ENCODE measurements at regions not wholly inside any gene's neighbourhood (a gene's known extent, or its start where the extent isn't known, plus 50 kb on each side); places are given as distances from the start of the nearest gene placed in this dataset.
"Not testable (repeated sequence)": the region's sequence is repeated elsewhere in the genome, so short reads cannot be mapped to it uniquely, and the experiment has no call there.

- no peak for TF ChIP-seq EGR1 (IDR thresholded peaks at IDR 0.05; ENCODE audit: low read depth in 2 of 2)
- no peak for TF ChIP-seq HNF4G (IDR thresholded peaks at IDR 0.05)
- TF ChIP-seq SP1 (IDR thresholded peaks at IDR 0.05) = no peak
- no peak for TF ChIP-seq HNF4A (conservative IDR thresholded peaks at IDR 0.05)
These were observed 116.2 kb downstream of the ADCYAP1 start (continued) for GRCh38 chr18:1020731-1021344.

DNA sequence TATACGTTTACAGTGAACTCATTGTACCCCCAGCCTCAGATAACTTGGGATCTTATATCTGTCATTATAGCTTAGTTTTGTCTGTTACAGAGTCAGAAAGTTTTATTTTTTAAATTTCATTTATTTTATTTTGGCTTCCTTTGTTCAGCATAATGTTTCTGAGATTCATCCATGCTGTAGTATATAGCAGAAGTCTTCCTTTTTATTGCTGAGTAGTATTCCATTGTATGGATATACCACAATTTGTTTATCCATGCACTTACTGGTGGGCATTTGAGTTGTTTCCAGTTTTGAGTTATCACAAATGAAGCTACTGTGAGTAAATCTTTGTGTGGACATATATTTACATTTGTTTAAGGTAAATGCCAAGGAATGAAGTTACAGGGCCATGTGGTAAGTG, 122.3 kb downstream of the ADCYAP1 start:
- Histone ChIP-seq H3K27ac (ENCODE audit: low read depth in 1 of 2, low read length in 2 of 2) (no peak overlapping the region), H3K9ac (ENCODE audit: low read depth in 1 of 2, low read length in 2 of 2) (no peak overlapping the region), H3K36me3 (ENCODE audit: control insufficient read depth in 4 of 4, insufficient read depth in 3 of 4, low read depth in 1 of 4, low read length in 3 of 4) (no peaks in the 10 kb centered on the region), H3K27me3 (ENCODE audit: control insufficient read depth in 4 of 4, insufficient read depth in 4 of 4, low read length in 3 of 4) (no peaks in the 10 kb centered on the region), H3K4me1 (ENCODE audit: control insufficient read depth in 4 of 4, insufficient read depth in 4 of 4, low read length in 3 of 4) (no peaks in the 10 kb centered on the region), H3K4me3 (ENCODE audit: low read depth in 1 of 3, low read length in 3 of 3) (no peak overlapping the region), H3K9me3 (ENCODE audit: control insufficient read depth in 4 of 4, low read length in 3 of 4) (peaks cover 0 to 3% (median 0%) of the 10 kb centered on the region in 4 donors)
- TF ChIP-seq GABPA (IDR thresholded peaks at IDR 0.05 in 1 of 2, conservative IDR thresholded peaks at IDR 0.05 in 1 of 2) (no peak), EGR1 (IDR thresholded peaks at IDR 0.05; ENCODE audit: low read depth in 2 of 2) (no peak), ZBTB33 (IDR thresholded peaks at IDR 0.05) (no peak), CTCF (IDR thresholded peaks at IDR 0.05; ENCODE audit: low read depth, low read length, missing input control) (no peak), TAF1 (conservative IDR thresholded peaks at IDR 0.05) (no peak), FOXA1 (IDR thresholded peaks at IDR 0.05) (no peak), RXRA (IDR thresholded peaks at IDR 0.05) (no peak), YY1 (IDR thresholded peaks at IDR 0.05) (no peak), MAX (IDR thresholded peaks at IDR 0.05) (no peak), NR2F2 (IDR thresholded peaks at IDR 0.05) (no peak), RAD21 (IDR thresholded peaks at IDR 0.05) (no peak), SP1 (IDR thresholded peaks at IDR 0.05) (no peak), JUND (IDR thresholded peaks at IDR 0.05) (no peak), FOXA2 (IDR thresholded peaks at IDR 0.05) (no peak), HNF4G (IDR thresholded peaks at IDR 0.05) (no peak), HNF4A (conservative IDR thresholded peaks at IDR 0.05) (no peak), REST (IDR thresholded peaks at IDR 0.05) (no peak)
- TF ChIP-seq, protein P1, sequence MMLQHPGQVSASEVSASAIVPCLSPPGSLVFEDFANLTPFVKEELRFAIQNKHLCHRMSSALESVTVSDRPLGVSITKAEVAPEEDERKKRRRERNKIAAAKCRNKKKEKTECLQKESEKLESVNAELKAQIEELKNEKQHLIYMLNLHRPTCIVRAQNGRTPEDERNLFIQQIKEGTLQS (IDR thresholded peaks at IDR 0.05) = no peak
- WGBS = 77% methylated on average over 1 of the region's 1 CpG
- no peak for DNase-seq (ENCODE audit: low spot score)

- not testable (repeated sequence) for H3K9me3 ChIP-seq (ENCODE audit: control insufficient read depth in 4 of 4, low read length in 3 of 4); H3K27me3 ChIP-seq (ENCODE audit: control insufficient read depth in 4 of 4, insufficient read depth in 4 of 4, low read length in 3 of 4); H3K27ac ChIP-seq (ENCODE audit: low read depth in 1 of 2, low read length in 2 of 2); H3K4me3 ChIP-seq (ENCODE audit: low read depth in 1 of 3, low read length in 3 of 3); H3K4me1 ChIP-seq (ENCODE audit: control insufficient read depth in 4 of 4, insufficient read depth in 4 of 4, low read length in 3 of 4); DNase-seq (ENCODE audit: low spot score); H3K36me3 ChIP-seq (ENCODE audit: control insufficient read depth in 4 of 4, insufficient read depth in 3 of 4, low read depth in 1 of 4, low read length in 3 of 4); H3K9ac ChIP-seq (ENCODE audit: low read depth in 1 of 2, low read length in 2 of 2)
- WGBS = 83% methylated on average over 3 of the region's 3 CpGs
These were observed 128.4 kb downstream of the ADCYAP1 start for GRCh38 chr18:1033092-1033491.
